Keratinocyte (primary cell): ENCODE measurements at regions not wholly inside any gene's neighbourhood (a gene's known extent, or its start where the extent isn't known, plus 50 kb on each side); places are given as distances from the start of the nearest gene placed in this dataset.

Experiments
- EZH2 ChIP-seq: IDR thresholded peaks from one replicate; pipeline ENCODE4 v1.6.1; 2012; ENCODE audit warnings: inconsistent platforms, mild to moderate bottlenecking, low read length, moderate library complexity
- TF ChIP-seq, protein P1 (sequence below), 3 experiments: IDR thresholded peaks in 1 of 3; conservative IDR thresholded peaks in 1 of 3; optimal IDR thresholded peaks in 1 of 3; 2 replicates in 2 of 3; 3 replicates in 1 of 3; pipeline versions ENCODE3 to v1.5.1; 2011; ENCODE audit warnings: low read length in 3 of 3, mild to moderate bottlenecking in 3 of 3, moderate library complexity in 2 of 3, control low read depth in 1 of 3, inconsistent platforms in 1 of 3; ENCODE audit not compliant: insufficient read depth in 2 of 3; ENCODE audit errors: extremely low read depth in 1 of 3

DNA sequence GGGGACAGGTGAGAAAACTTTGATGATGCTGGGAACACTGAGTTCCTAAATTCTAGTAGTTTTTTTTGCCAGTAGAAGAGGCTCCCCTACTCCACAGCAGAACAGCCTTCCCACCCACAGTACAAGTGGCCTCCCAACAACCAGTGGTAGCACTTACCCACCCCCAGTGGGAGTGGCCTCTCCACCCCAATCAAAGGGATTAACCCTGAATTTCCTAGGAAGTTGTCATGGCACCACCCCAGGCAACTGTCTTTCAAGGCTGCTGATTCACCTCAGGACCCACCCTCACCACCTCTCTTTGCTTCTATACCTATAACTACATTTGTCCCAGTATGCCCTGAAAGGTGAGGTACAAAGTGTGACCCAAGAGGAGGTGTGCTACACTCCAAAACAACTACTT, 81.4 kb upstream of the PRDX6 start:
- TF ChIP-seq, protein P1, sequence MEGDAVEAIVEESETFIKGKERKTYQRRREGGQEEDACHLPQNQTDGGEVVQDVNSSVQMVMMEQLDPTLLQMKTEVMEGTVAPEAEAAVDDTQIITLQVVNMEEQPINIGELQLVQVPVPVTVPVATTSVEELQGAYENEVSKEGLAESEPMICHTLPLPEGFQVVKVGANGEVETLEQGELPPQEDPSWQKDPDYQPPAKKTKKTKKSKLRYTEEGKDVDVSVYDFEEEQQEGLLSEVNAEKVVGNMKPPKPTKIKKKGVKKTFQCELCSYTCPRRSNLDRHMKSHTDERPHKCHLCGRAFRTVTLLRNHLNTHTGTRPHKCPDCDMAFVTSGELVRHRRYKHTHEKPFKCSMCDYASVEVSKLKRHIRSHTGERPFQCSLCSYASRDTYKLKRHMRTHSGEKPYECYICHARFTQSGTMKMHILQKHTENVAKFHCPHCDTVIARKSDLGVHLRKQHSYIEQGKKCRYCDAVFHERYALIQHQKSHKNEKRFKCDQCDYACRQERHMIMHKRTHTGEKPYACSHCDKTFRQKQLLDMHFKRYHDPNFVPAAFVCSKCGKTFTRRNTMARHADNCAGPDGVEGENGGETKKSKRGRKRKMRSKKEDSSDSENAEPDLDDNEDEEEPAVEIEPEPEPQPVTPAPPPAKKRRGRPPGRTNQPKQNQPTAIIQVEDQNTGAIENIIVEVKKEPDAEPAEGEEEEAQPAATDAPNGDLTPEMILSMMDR (optimal IDR thresholded peaks at IDR 0.05 in 1 of 3, IDR thresholded peaks at IDR 0.05 in 1 of 3, conservative IDR thresholded peaks at IDR 0.05 in 1 of 3; ENCODE audit: extremely low read depth in 1 of 3, insufficient read depth in 2 of 3, low read length in 3 of 3), result no peak
- TF ChIP-seq EZH2, result no peak
